Hepatocyte (in vitro differentiated cells): ENCODE measurements at regions not wholly inside any gene's neighbourhood (a gene's known extent, or its start where the extent isn't known, plus 50 kb on each side); places are given as distances from the start of the nearest gene placed in this dataset.
A peak's percentile ranks its signal among the peaks of the same experiment; 100 is the strongest.

Experiments
- DNase-seq: peaks from one replicate; pipeline ENCODE4 v3.0.0-alpha.2; 2016; ENCODE audit warnings: low spot score
- H2AFZ ChIP-seq: fragments of 200-600 bp; sonication (generic); 2 replicates; pipeline ENCODE4 v1.6.0; 2016; ENCODE audit warnings: antibody characterized with exemption, mild to moderate bottlenecking
- H3K27ac ChIP-seq: fragments of 200-600 bp; sonication (generic); 2 replicates; pipeline ENCODE4 v1.5.1; 2016; ENCODE audit warnings: mild to moderate bottlenecking
- H3K27me3 ChIP-seq: fragments of 200-600 bp; sonication (generic); 2 replicates; pipeline ENCODE4 v1.6.1; 2016
- H3K36me3 ChIP-seq: fragments of 200-600 bp; sonication (generic); replicated peaks from 2 replicates; pipeline ENCODE4 v1.5.1; 2016; ENCODE audit warnings: low read depth; ENCODE audit not compliant: insufficient read depth
- H3K4me1 ChIP-seq: fragments of 200-600 bp; sonication (generic); 2 replicates; pipeline ENCODE4 v1.5.1; 2016; ENCODE audit warnings: mild to moderate bottlenecking, moderate library complexity; ENCODE audit not compliant: insufficient read depth
- H3K4me2 ChIP-seq: fragments of 200-600 bp; sonication (generic); 2 replicates; pipeline ENCODE4 v1.6.0; 2016
- H3K4me3 ChIP-seq: fragments of 200-600 bp; sonication (generic); 2 replicates; pipeline ENCODE4 v1.5.1; 2016; ENCODE audit warnings: mild to moderate bottlenecking
- H3K79me2 ChIP-seq: fragments of 200-600 bp; sonication (generic); 2 replicates; pipeline ENCODE4 v1.6.0; 2017; ENCODE audit warnings: mild to moderate bottlenecking
- H3K9me2 ChIP-seq: fragments of 200-600 bp; sonication (generic); replicated peaks from 2 replicates; pipeline ENCODE4 v1.6.0; 2017; ENCODE audit warnings: mild to moderate bottlenecking; ENCODE audit not compliant: insufficient read depth
- H3K9me3 ChIP-seq: fragments of 200-600 bp; sonication (generic); 2 replicates; pipeline ENCODE4 v1.5.1; 2016; ENCODE audit warnings: low read depth, mild to moderate bottlenecking
- H4K20me1 ChIP-seq: fragments of 200-600 bp; sonication (generic); 2 replicates; pipeline ENCODE4 v1.6.0; 2016; ENCODE audit warnings: mild to moderate bottlenecking; ENCODE audit not compliant: insufficient read depth, poor library complexity, severe bottlenecking
- CTCF ChIP-seq: fragments of 200-600 bp; sonication (generic); IDR thresholded peaks from 2 replicates; pipeline ENCODE4 v1.5.1; 2016; ENCODE audit warnings: antibody characterized with exemption, mild to moderate bottlenecking; ENCODE audit not compliant: poor library complexity
- EZH2 ChIP-seq: fragments of 200-600 bp; sonication (generic); IDR thresholded peaks from 2 replicates; pipeline ENCODE4 v1.6.1; 2016; ENCODE audit warnings: antibody characterized with exemption, mild to moderate bottlenecking, borderline replicate concordance
- EZH2phosphoT487 ChIP-seq: fragments of 200-600 bp; sonication (generic); IDR thresholded peaks from one replicate; pipeline ENCODE4 v1.6.1; 2018; ENCODE audit warnings: antibody characterized with exemption, mild to moderate bottlenecking, low read depth, moderate library complexity; ENCODE audit not compliant: unreplicated experiment, severe bottlenecking
- WGBS: methylation state at CpG from one replicate; pipeline ENCODE4 v1.1.6; 2016; ENCODE audit warnings: low lambda C conversion rate; ENCODE audit errors: missing lambda C conversion rate; 5-methylcytosine and 5-hydroxymethylcytosine counted together

DNA sequence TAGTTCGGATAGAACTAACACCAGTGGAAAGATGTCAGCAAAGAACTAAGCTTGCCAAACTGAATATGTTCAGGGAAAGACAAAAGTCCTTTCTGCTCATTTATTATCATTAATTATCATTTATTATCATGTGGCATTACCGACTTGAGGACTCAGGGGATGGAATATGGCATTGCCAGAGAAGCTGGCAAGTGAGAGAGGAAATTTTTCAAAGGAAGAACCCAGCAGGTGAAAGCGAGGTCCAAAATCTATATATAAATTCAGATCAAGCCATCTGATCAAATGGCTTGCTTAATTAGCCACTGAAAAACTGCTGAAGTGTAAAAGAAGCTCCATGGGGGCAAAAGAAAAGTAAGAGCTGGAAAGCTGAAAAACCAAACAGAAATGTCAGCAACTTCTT is 1049.6 kb upstream of the SEMA6A start:
- no peaks in the 10 kb centered on the region for H3K27me3 ChIP-seq
- H3K27ac ChIP-seq: no peak overlapping the region
- no peak overlapping the region for H3K4me2 ChIP-seq
- H3K4me3 ChIP-seq: no peak overlapping the region
- no peaks in the 10 kb centered on the region for H3K9me2 ChIP-seq
- DNase-seq: no peak
- no peaks in the 10 kb centered on the region for H3K36me3 ChIP-seq
- no peaks in the 10 kb centered on the region for H4K20me1 ChIP-seq
- TF ChIP-seq EZH2phosphoT487: no peak
- no peak for TF ChIP-seq CTCF
- TF ChIP-seq EZH2: no peak
- WGBS: 94% methylated on average over 3 of the region's 3 CpGs
- H2AFZ ChIP-seq: no peak overlapping the region
- H3K79me2 ChIP-seq: no peaks in the 10 kb centered on the region
- no peaks in the 10 kb centered on the region for H3K4me1 ChIP-seq
- no peaks in the 10 kb centered on the region for H3K9me3 ChIP-seq

DNA sequence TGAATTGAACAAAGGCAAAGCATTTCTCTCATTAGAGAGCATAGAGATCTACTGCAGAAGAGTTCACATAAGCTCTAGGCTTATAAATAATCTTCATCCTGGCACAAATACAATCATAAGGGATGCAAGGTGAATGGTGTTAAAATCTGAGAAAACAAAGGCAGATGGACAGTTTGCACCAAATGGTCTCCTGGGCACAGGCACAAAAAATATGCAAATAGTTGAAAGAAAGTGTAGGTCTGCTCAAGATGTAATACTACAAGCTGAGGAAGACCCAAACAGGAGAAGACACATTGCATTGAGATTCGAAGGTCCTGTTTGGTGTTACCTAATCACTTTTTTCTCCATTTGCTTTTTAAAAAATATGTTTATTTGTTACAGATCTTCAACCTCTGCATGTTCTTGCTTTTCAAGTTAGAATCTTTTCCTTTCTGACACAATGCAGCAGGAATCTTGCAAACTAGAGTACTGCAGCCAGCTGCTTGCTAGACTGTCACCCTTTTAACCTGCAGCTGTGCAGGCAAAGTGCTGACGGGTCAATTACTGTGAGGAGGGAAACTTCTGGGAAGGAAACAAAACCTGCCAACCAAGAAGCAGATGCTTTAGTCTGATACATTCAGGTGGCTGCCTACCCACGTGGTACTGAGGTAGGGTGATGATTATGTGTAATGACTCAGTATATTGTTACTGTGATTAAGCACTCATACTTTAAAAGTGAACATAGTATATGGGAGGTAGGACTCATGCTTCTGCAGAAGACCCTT is 1048.6 kb upstream of the SEMA6A start:
- 39% methylated on average over 3 of the region's 3 CpGs for WGBS
- DNase-seq: peak; percentile 6

DNA sequence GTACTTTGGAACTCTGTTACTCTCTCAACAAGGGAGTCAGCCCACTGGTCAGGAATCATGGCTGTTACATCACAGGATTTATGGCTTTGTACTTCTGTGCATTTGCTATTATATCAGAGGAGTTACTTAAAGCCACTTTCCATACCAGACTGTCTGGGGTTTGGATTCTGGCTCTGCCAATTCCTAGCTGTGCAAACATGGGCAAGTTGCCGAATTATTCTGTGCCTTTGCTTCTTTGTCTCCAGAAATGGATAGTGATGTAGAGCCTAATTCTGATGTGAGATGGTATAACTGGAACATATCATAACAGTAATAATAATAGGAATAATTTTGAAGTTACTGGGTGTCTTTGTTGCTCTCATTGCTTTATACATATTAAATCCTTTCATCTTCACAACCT is 1047.3 kb upstream of the SEMA6A start:
- Histone ChIP-seq H4K20me1 (no peaks in the 10 kb centered on the region), H2AFZ (no peak overlapping the region), H3K79me2 (no peaks in the 10 kb centered on the region), H3K4me2 (no peak overlapping the region), H3K36me3 (no peaks in the 10 kb centered on the region), H3K27me3 (no peaks in the 10 kb centered on the region), H3K27ac (no peak overlapping the region), H3K9me2 (no peaks in the 10 kb centered on the region), H3K9me3 (no peaks in the 10 kb centered on the region), H3K4me3 (no peak overlapping the region), H3K4me1 (no peaks in the 10 kb centered on the region)
- WGBS: 96% methylated on average over 1 of the region's 1 CpG
- TF ChIP-seq CTCF: no peak
- no peak for TF ChIP-seq EZH2phosphoT487
- no peak for TF ChIP-seq EZH2
- no peak for DNase-seq

More for the DNA sequence above, 1048.6 kb upstream of the SEMA6A start:
- H3K9me3 ChIP-seq: no peaks in the 10 kb centered on the region
- H3K4me3 ChIP-seq: no peak overlapping the region
- H3K4me2 ChIP-seq: no peak overlapping the region
- H3K27ac ChIP-seq: no peak overlapping the region
- TF ChIP-seq CTCF (no peak), EZH2phosphoT487 (no peak), EZH2 (no peak)
- H3K36me3 ChIP-seq: no peaks in the 10 kb centered on the region
- no peaks in the 10 kb centered on the region for H4K20me1 ChIP-seq
- H2AFZ ChIP-seq: no peak overlapping the region
- no peaks in the 10 kb centered on the region for H3K27me3 ChIP-seq
- H3K79me2 ChIP-seq: no peaks in the 10 kb centered on the region
- no peaks in the 10 kb centered on the region for H3K9me2 ChIP-seq
- no peaks in the 10 kb centered on the region for H3K4me1 ChIP-seq

DNA sequence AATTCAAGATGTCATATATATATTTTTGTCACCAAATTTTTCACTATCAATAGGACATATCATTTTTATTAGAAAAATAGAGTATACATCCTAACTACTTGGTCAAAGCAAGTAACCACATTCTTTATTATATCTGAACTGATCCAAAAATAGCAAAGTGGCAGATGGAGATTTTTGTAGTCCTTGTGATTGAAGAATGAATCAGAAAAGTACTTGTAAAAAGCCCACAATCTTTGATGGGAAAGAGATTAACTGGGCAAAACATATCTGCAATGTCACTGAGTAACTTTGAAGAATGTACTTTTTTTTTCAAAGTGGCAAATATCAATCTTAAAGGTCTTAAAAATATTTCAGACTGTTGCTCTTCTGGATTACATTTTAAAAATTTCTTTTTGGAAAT is 1040.6 kb upstream of the SEMA6A start:
- H3K4me3 ChIP-seq: no peak overlapping the region
- no peaks in the 10 kb centered on the region for H3K4me1 ChIP-seq
- H3K9me3 ChIP-seq: no peaks in the 10 kb centered on the region
- H2AFZ ChIP-seq: no peak overlapping the region
- H3K36me3 ChIP-seq: no peaks in the 10 kb centered on the region
- H3K79me2 ChIP-seq: no peaks in the 10 kb centered on the region
- no peaks in the 10 kb centered on the region for H3K27me3 ChIP-seq
- H3K9me2 ChIP-seq: no peaks in the 10 kb centered on the region
- no peaks in the 10 kb centered on the region for H4K20me1 ChIP-seq
- H3K4me2 ChIP-seq: no peak overlapping the region
- no peak for DNase-seq
- TF ChIP-seq CTCF: no peak
- no peak for TF ChIP-seq EZH2phosphoT487
- TF ChIP-seq EZH2: no peak
- no peak overlapping the region for H3K27ac ChIP-seq
